HepG2 (cell line): ENCODE measurements at regions not wholly inside any gene's neighbourhood (a gene's known extent, or its start where the extent isn't known, plus 50 kb on each side); places are given as distances from the start of the nearest gene placed in this dataset.

Experiments
- ATAC-seq: fragments of 200-7000 bp; cut with Tn5 transposase; 3 replicates; pipeline ENCODE4 v1.9.1; 2020; ENCODE audit warnings: mild to moderate bottlenecking, moderate library complexity
- BruUV-seq: library from RNA; stranded (reverse); fragments of 400-500 nt; replicated peaks from 2 replicates; lab custom pipeline; 2021; lab: Mats Ljungman, UMichigan
- CTCF ChIA-PET: fragments of 300-600 bp; formaldehyde crosslinking; extraction: SDS; loops from one replicate; lab custom pipeline; 2021; ENCODE audit warnings: low total read pairs, inconsistent platforms, low intra/inter-chr PET ratio; lab: Yijun Ruan, JAX
- POLR2A ChIA-PET: fragments of 350-600 bp; sonication (Branson Sonifier 250); formaldehyde crosslinking; loops from one replicate; lab custom pipeline; 2020; ENCODE audit warnings: antibody characterized with exemption, inconsistent platforms; lab: Yijun Ruan, JAX
- DNase-seq: peaks from one replicate; pipeline ENCODE4 v3.0.0-alpha.2; 2015; ENCODE audit warnings: low spot score
- FAIRE-seq: peaks from 3 replicates; lab custom pipeline; 2011; peaks lifted over from hg19 to GRCh38; lab: Jason Lieb, UNC
- H2AFZ ChIP-seq: one replicate; pipeline ENCODE4 v1.6.1; 2011; ENCODE audit warnings: low read length, inconsistent platforms
- H3K27ac ChIP-seq: fragments of 300-600 bp; 3 replicates; pipeline ENCODE4 v1.8.0; 2011; ENCODE audit warnings: mixed run types, mild to moderate bottlenecking, mixed read lengths, low read length, inconsistent platforms; ENCODE audit not compliant: insufficient read depth; ENCODE audit errors: extremely low read length
- H3K27me3 ChIP-seq, 2 experiments: fragments of 200-600 bp in 1 of 2; 2 replicates in 1 of 2; 3 replicates in 1 of 2; pipeline versions ENCODE4 v1.6.0 to v1.8.0; 2011; ENCODE audit warnings: low read length in 2 of 2, mild to moderate bottlenecking in 2 of 2, moderate library complexity in 2 of 2, inconsistent platforms in 1 of 2; ENCODE audit not compliant: insufficient read depth in 2 of 2, control insufficient read depth in 1 of 2
- H3K36me3 ChIP-seq, 2 experiments: fragments of 200-600 bp in 1 of 2; replicated peaks in 1 of 2; 2 replicates in 1 of 2; 3 replicates in 1 of 2; pipeline versions ENCODE4 v1.5.1 to v1.8.0; 2011; ENCODE audit warnings: low read length in 2 of 2, inconsistent platforms in 1 of 2; ENCODE audit not compliant: insufficient read depth in 2 of 2, control insufficient read depth in 1 of 2
- H3K4me1 ChIP-seq: 2 replicates; pipeline ENCODE4 v1.5.1; 2012; ENCODE audit warnings: low read length, inconsistent platforms; ENCODE audit not compliant: insufficient read depth
- H3K4me2 ChIP-seq: 2 replicates; pipeline ENCODE4 v1.6.0; 2011; ENCODE audit warnings: low read depth, low read length, inconsistent platforms
- H3K4me3 ChIP-seq, 3 experiments: fragments of 200-600 bp in 1 of 3; sonication (generic), shearing (Covaris generic) in 1 of 3; replicated peaks in 1 of 3; 2 replicates each; pipeline ENCODE4 v1.5.1; 2011 to 2016; ENCODE audit warnings: low read length in 3 of 3, inconsistent platforms in 2 of 3, low read depth in 2 of 3, mild to moderate bottlenecking in 2 of 3, control low read depth in 1 of 3, mixed read lengths in 1 of 3; ENCODE audit not compliant: insufficient read depth in 1 of 3
- H3K79me2 ChIP-seq: one replicate; pipeline ENCODE4 v1.6.1; 2011; ENCODE audit warnings: low read length, inconsistent platforms; ENCODE audit not compliant: insufficient read depth
- H3K9ac ChIP-seq: 2 replicates; pipeline ENCODE4 v1.6.0; 2011; ENCODE audit warnings: mild to moderate bottlenecking, low read depth, low read length, inconsistent platforms; ENCODE audit not compliant: insufficient read depth
- H3K9me3 ChIP-seq: 2 replicates; pipeline ENCODE4 v1.5.1; 2012; ENCODE audit warnings: mild to moderate bottlenecking, low read length
- H4K20me1 ChIP-seq: 2 replicates; pipeline ENCODE4 v1.6.0; 2011; ENCODE audit warnings: inconsistent platforms, mild to moderate bottlenecking, low read length, moderate library complexity; ENCODE audit not compliant: insufficient read depth
- CHCHD3 ChIP-seq: sonication (generic); formaldehyde crosslinking; IDR thresholded peaks from 2 replicates; pipeline ENCODE4 v1.8.0; 2022; ENCODE audit warnings: mild to moderate bottlenecking, missing genetic modification reagents, moderate library complexity
- KDM5A ChIP-seq: fragments of 200-600 bp; sonication (generic); IDR thresholded peaks from 2 replicates; pipeline ENCODE4 v1.7.0; 2018; ENCODE audit warnings: antibody characterized with exemption, mild to moderate bottlenecking, low read length, borderline replicate concordance
- MAFF ChIP-seq: IDR thresholded peaks from 2 replicates; pipeline ENCODE4 v1.6.1; 2011; ENCODE audit warnings: low read depth, low read length, improper control_type of control experiment
- STAG1 ChIP-seq: sonication (generic); formaldehyde crosslinking; IDR thresholded peaks from 2 replicates; pipeline ENCODE4 v1.4.0; 2020; ENCODE audit warnings: missing genetic modification reagents
- ZNF629 ChIP-seq: sonication (generic); formaldehyde crosslinking; conservative IDR thresholded peaks from 2 replicates; pipeline ENCODE4 v1.5.0; 2020; ENCODE audit warnings: missing genetic modification reagents
- ZNF775 ChIP-seq: sonication (generic); formaldehyde crosslinking; IDR thresholded peaks from 2 replicates; pipeline ENCODE4 v1.4.0; 2020; ENCODE audit warnings: missing genetic modification reagents, mild to moderate bottlenecking, moderate library complexity, borderline replicate concordance
- ZNF781 ChIP-seq: sonication (generic); formaldehyde crosslinking; IDR thresholded peaks from 2 replicates; pipeline ENCODE4 v1.5.1; 2020; ENCODE audit warnings: borderline replicate concordance, mild to moderate bottlenecking, missing genetic modification reagents; ENCODE audit errors: not compliant biosample characterization
- WGBS: methylation state at CpG from one replicate; pipeline ENCODE4 v1.1.6; 2017; ENCODE audit warnings: low lambda C conversion rate; 5-methylcytosine and 5-hydroxymethylcytosine counted together
- in situ Hi-C: cut with HindIII; loops from 2 replicates; pipeline ENCODE4 v1.10.0; 2017; ENCODE audit warnings: low pct_unique_long_range_greater_than_20kb; ENCODE audit not compliant: extremely low pct_ligation_motif_present
- intact Hi-C: fragments of 100-400 bp; cut with micrococcal nuclease; formaldehyde crosslinking; loops from one replicate; pipeline ENCODE4 v1.10.0; 2022; ENCODE audit not compliant: unreplicated experiment
- TF ChIP-seq, protein P1 (sequence below): sonication (generic); formaldehyde crosslinking; conservative IDR thresholded peaks from 2 replicates; pipeline ENCODE4 v1.8.0; 2022; ENCODE audit warnings: low read depth, missing genetic modification reagents

DNA sequence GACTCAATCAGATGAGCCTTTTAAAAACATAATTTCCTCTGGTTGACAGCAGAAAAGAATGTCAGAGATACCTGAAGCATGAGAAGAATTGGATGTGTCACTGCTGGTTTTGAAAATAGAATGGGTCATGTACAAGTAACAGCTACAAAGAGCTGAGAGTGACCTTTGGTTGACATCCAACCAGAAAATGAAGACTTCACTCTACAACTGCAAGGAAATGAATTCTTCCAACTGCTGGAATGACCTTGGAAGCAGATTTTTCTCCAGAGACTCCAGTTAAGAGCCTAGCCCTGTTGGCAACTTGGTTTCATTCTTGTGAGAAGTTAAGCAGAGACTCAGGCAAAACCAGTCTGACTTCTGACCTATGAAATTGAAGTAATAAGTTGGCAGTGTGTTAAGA is 505.9 kb downstream of the SLC16A7 start (continued):
- TF ChIP-seq ZNF781 (CRISPR knock-in tag) (no peak), KDM5A (no peak)

DNA sequence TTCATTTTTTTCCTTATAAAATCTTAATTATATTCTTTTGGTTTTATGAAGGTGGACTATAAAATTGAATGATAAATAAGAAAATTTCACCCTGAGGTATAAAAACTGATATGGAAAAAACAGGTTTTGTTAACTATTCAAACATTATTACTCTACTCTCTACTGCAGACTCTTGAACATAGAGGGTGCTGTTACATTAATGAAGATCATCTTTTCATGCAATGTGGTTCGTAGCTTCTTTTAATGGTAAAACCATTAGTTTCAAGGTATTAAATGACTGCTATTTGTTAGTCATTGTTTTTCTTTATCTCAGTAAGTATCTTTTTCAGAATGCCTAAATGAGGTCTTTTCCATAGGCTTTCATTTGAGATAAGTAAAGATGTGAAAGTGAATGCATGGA is 510.4 kb downstream of the SLC16A7 start:
- intact Hi-C loops: loop anchor here (1.0 kb wide), 1 partner anchor 388 kb away; no protein-coding TSS in a partner anchor
- POLR2A ChIA-PET: no interaction called here
- no peaks in the 10 kb centered on the region for H3K27me3 ChIP-seq

DNA sequence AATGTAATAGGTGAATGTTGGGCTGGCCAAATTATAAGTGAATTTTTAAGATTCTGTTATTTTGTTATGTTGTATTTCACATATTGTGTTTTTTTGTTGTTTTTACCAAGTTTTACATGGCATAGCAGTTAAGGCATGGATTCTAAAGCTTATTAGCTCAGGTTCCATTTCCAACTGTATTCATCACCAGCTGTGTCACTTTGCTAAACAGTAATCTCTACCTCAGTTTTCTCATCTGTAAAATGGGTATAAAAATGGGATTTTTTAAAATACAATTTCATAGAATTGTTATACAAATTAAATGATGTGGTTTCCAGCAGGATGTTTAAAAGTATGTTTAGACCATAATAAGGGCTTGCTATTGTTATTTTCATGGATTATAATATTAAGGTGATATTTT is 512.2 kb downstream of the SLC16A7 start:
- ChIA-PET POLR2A (no interaction called here), CTCF (no interaction called here)
- H2AFZ ChIP-seq: no peak overlapping the region
- no peak for DNase-seq
- no peak for ATAC-seq
- FAIRE-seq: no peak
- H3K9me3 ChIP-seq: no peaks in the 10 kb centered on the region
- H4K20me1 ChIP-seq: no peaks in the 10 kb centered on the region
- no TSS peak for BruUV-seq
- no peaks in the 10 kb centered on the region for H3K79me2 ChIP-seq
- no peak overlapping the region for H3K9ac ChIP-seq
- peak; percentile 62; the same call in 1 of the 2 replicates for TF ChIP-seq ZNF629
- TF ChIP-seq ZNF775 (CRISPR knock-in tag): no peak
- intact Hi-C loops: no loop called here
- H3K27me3 ChIP-seq: no peaks in the 10 kb centered on the region
- no peak overlapping the region for H3K27ac ChIP-seq
- no peaks in the 10 kb centered on the region for H3K4me1 ChIP-seq
- H3K36me3 ChIP-seq: no peaks in the 10 kb centered on the region
- in situ Hi-C loops: no loop called here
- H3K4me3 ChIP-seq: no peak overlapping the region
- no peak overlapping the region for H3K4me2 ChIP-seq

More for the DNA sequence above, 510.4 kb downstream of the SLC16A7 start:
- CTCF ChIA-PET: no interaction called here
- FAIRE-seq (no peak), ATAC-seq (no peak), DNase-seq (no peak)
- Histone ChIP-seq H3K9me3 (no peaks in the 10 kb centered on the region), H3K4me2 (no peak overlapping the region), H2AFZ (no peak overlapping the region), H3K27ac (no peak overlapping the region), H3K9ac (no peak overlapping the region), H3K79me2 (no peaks in the 10 kb centered on the region), H3K36me3 (no peaks in the 10 kb centered on the region), H3K4me3 (no peak overlapping the region), H3K4me1 (no peaks in the 10 kb centered on the region), H4K20me1 (no peaks in the 10 kb centered on the region)
- in situ Hi-C loops: no loop called here
- WGBS: 0% methylated on average over 1 of the region's 1 CpG
- no TSS peak for BruUV-seq
- TF ChIP-seq STAG1: peak; percentile 26; the same call in 1 of the 2 replicates
- TF ChIP-seq CHCHD3: no peak
- TF ChIP-seq, protein P1, sequence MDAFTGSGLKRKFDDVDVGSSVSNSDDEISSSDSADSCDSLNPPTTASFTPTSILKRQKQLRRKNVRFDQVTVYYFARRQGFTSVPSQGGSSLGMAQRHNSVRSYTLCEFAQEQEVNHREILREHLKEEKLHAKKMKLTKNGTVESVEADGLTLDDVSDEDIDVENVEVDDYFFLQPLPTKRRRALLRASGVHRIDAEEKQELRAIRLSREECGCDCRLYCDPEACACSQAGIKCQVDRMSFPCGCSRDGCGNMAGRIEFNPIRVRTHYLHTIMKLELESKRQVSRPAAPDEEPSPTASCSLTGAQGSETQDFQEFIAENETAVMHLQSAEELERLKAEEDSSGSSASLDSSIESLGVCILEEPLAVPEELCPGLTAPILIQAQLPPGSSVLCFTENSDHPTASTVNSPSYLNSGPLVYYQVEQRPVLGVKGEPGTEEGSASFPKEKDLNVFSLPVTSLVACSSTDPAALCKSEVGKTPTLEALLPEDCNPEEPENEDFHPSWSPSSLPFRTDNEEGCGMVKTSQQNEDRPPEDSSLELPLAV (CRISPR knock-in tag): no peak
- TF ChIP-seq MAFF: no peak
